H9 (cell line): ENCODE measurements at regions not wholly inside any gene's neighbourhood (a gene's known extent, or its start where the extent isn't known, plus 50 kb on each side); places are given as distances from the start of the nearest gene placed in this dataset.

Source experiments
- DNase-seq: peaks from one replicate; pipeline ENCODE4 v3.0.0-alpha.2; 2017
- H2AFZ ChIP-seq: one replicate; pipeline ENCODE4 v1.6.1; 2013; ENCODE audit warnings: mild to moderate bottlenecking, low read length, control low read depth, moderate library complexity
- H2AK5ac ChIP-seq: 2 replicates; pipeline ENCODE4 v1.6.1; 2013; ENCODE audit warnings: low read length, control low read depth, mixed read lengths; ENCODE audit not compliant: insufficient read length
- H2BK120ac ChIP-seq: one replicate; pipeline ENCODE4 v1.6.1; 2013; ENCODE audit warnings: low read depth, mild to moderate bottlenecking, low read length, control low read depth, inconsistent platforms; ENCODE audit not compliant: poor library complexity, severe bottlenecking
- H2BK12ac ChIP-seq: 2 replicates; pipeline ENCODE4 v1.6.1; 2013; ENCODE audit warnings: low read length, control low read depth, mixed read lengths, low read depth; ENCODE audit not compliant: insufficient read length
- H2BK15ac ChIP-seq: 2 replicates; pipeline ENCODE4 v1.6.1; 2013; ENCODE audit warnings: low read depth, low read length, control low read depth
- H2BK20ac ChIP-seq: one replicate; pipeline ENCODE4 v1.6.1; 2013; ENCODE audit warnings: low read depth, mild to moderate bottlenecking, low read length, control low read depth, inconsistent platforms; ENCODE audit not compliant: poor library complexity, severe bottlenecking
- H2BK5ac ChIP-seq: 2 replicates; pipeline ENCODE4 v1.6.1; 2013; ENCODE audit warnings: low read length, control low read depth, mixed read lengths; ENCODE audit not compliant: insufficient read length
- H3K14ac ChIP-seq: 2 replicates; pipeline ENCODE4 v1.6.1; 2013; ENCODE audit warnings: low read length, control low read depth; ENCODE audit not compliant: insufficient read depth
- H3K18ac ChIP-seq: 2 replicates; pipeline ENCODE4 v1.6.1; 2013; ENCODE audit warnings: low read depth, mild to moderate bottlenecking, mixed read lengths, low read length, control low read depth; ENCODE audit not compliant: insufficient read length
- H3K23ac ChIP-seq: 2 replicates; pipeline ENCODE4 v1.6.1; 2013; ENCODE audit warnings: low read length, control low read depth, mixed read lengths, low read depth; ENCODE audit not compliant: insufficient read length
- H3K23me2 ChIP-seq: 2 replicates; pipeline ENCODE4 v1.6.1; 2013; ENCODE audit warnings: low read depth, mild to moderate bottlenecking, mixed read lengths, low read length, control low read depth; ENCODE audit not compliant: insufficient read length, poor library complexity, severe bottlenecking
- H3K27ac ChIP-seq: 2 replicates; pipeline ENCODE4 v1.5.1; 2013; ENCODE audit warnings: low read length, control low read depth, mixed read lengths, low read depth; ENCODE audit not compliant: insufficient read length
- H3K27me3 ChIP-seq: 2 replicates; pipeline ENCODE4 v1.6.1; 2013; ENCODE audit warnings: low read length, control low read depth, inconsistent platforms; ENCODE audit not compliant: insufficient read depth
- H3K4ac ChIP-seq: 2 replicates; pipeline ENCODE4 v1.6.1; 2013; ENCODE audit warnings: low read depth, mild to moderate bottlenecking, control low read depth, inconsistent platforms, low read length, moderate library complexity
- H3K4me1 ChIP-seq: 2 replicates; pipeline ENCODE4 v1.6.1; 2013; ENCODE audit warnings: low read length, control low read depth, inconsistent platforms; ENCODE audit not compliant: insufficient read depth
- H3K4me2 ChIP-seq: 2 replicates; pipeline ENCODE4 v1.6.1; 2013; ENCODE audit warnings: low read length, control low read depth, mixed read lengths; ENCODE audit not compliant: insufficient read length, insufficient read depth
- H3K56ac ChIP-seq: 2 replicates; pipeline ENCODE4 v1.6.1; 2013; ENCODE audit warnings: low read depth, mild to moderate bottlenecking, mixed read lengths, low read length, control low read depth; ENCODE audit not compliant: insufficient read length
- H3K79me1 ChIP-seq: 2 replicates; pipeline ENCODE4 v1.6.1; 2013; ENCODE audit warnings: low read depth, mild to moderate bottlenecking, moderate library complexity, low read length, control low read depth, inconsistent platforms; ENCODE audit not compliant: insufficient read depth, poor library complexity, severe bottlenecking
- H3K79me2 ChIP-seq: 2 replicates; pipeline ENCODE4 v1.6.1; 2013; ENCODE audit warnings: low read length, control low read depth, inconsistent platforms; ENCODE audit not compliant: insufficient read depth
- H3K9ac ChIP-seq: 2 replicates; pipeline ENCODE4 v1.6.1; 2013; ENCODE audit warnings: low read length, control low read depth, mixed read lengths; ENCODE audit not compliant: insufficient read length; ENCODE audit errors: extremely low read depth
- H3K9me3 ChIP-seq: one replicate; pipeline ENCODE4 v1.6.1; 2013; ENCODE audit warnings: low read depth, low read length, inconsistent platforms; ENCODE audit not compliant: control insufficient read depth
- H3T11ph ChIP-seq: one replicate; pipeline ENCODE4 v1.6.1; 2013; ENCODE audit warnings: mild to moderate bottlenecking, low read length, control low read depth, inconsistent platforms
- H4K20me1 ChIP-seq: one replicate; pipeline ENCODE4 v1.6.1; 2013; ENCODE audit not compliant: control insufficient read depth, insufficient read length, insufficient read depth
- H4K5ac ChIP-seq: 2 replicates; pipeline ENCODE4 v1.6.1; 2013; ENCODE audit warnings: low read depth, mild to moderate bottlenecking, mixed read lengths, low read length, control low read depth; ENCODE audit not compliant: insufficient read length
- H4K8ac ChIP-seq: replicated peaks from 2 replicates; pipeline ENCODE4 v1.6.1; 2013; ENCODE audit warnings: low read length, control low read depth, mixed read lengths, low read depth; ENCODE audit not compliant: insufficient read length
- H4K91ac ChIP-seq: 2 replicates; pipeline ENCODE4 v1.6.1; 2013; ENCODE audit warnings: low read depth, mild to moderate bottlenecking, moderate library complexity, mixed read lengths, low read length, control low read depth; ENCODE audit not compliant: insufficient read length
- H3K27ac Mint-ChIP-seq, 3 experiments: 2 replicates in 2 of 3; 3 replicates in 1 of 3; pipeline ENCODE4 v1.8.0; 2020 to 2021; ENCODE audit warnings: mixed read lengths in 3 of 3, mild to moderate bottlenecking in 1 of 3, moderate library complexity in 1 of 3
- H3K27me3 Mint-ChIP-seq: 2 replicates; pipeline ENCODE4 v1.8.0; 2021; ENCODE audit warnings: low read depth, mild to moderate bottlenecking, moderate library complexity, mixed read lengths
- H3K36me3 Mint-ChIP-seq, 3 experiments: 2 replicates in 2 of 3; 3 replicates in 1 of 3; pipeline ENCODE4 v1.8.0; 2020 to 2021; ENCODE audit warnings: low read depth in 3 of 3, mixed read lengths in 3 of 3; ENCODE audit not compliant: insufficient read depth in 1 of 3
- H3K4me1 Mint-ChIP-seq, 2 experiments: 2 replicates each; pipeline ENCODE4 v1.8.0; 2020; ENCODE audit warnings: mixed read lengths in 2 of 2
- H3K4me3 Mint-ChIP-seq, 2 experiments: 2 replicates in 1 of 2; 3 replicates in 1 of 2; pipeline ENCODE4 v1.8.0; 2020 to 2021; ENCODE audit warnings: mild to moderate bottlenecking in 2 of 2, mixed read lengths in 2 of 2, moderate library complexity in 1 of 2
- H3K9me3 Mint-ChIP-seq, 2 experiments: 2 replicates in 1 of 2; 3 replicates in 1 of 2; pipeline ENCODE4 v1.8.0; 2020; ENCODE audit warnings: mild to moderate bottlenecking in 2 of 2, mixed read lengths in 2 of 2, moderate library complexity in 1 of 2
- CTCF ChIP-seq: fragments of 200-600 bp; sonication (generic); conservative IDR thresholded peaks from 3 replicates; pipeline ENCODE4 v1.8.0; 2021; ENCODE audit warnings: antibody characterized with exemption, mild to moderate bottlenecking
- WGBS: extraction: QIAGEN DNeasy Blood & Tissue Kit; methylation state at CpG from one replicate; pipeline ENCODE4 v1.1.7; 2013; ENCODE audit warnings: missing lambda C conversion rate, low lambda C conversion rate, mixed read lengths; ENCODE audit not compliant: insufficient read length; ENCODE audit errors: extremely low coverage; 5-methylcytosine and 5-hydroxymethylcytosine counted together

GRCh38 chr7:131797841-131798240, 241.4 kb upstream of the PODXL start:
- Histone ChIP-seq H3K23ac (no peak overlapping the region), H2BK12ac (no peak overlapping the region), H2AK5ac (no peak overlapping the region), H4K8ac (no peak overlapping the region), H3K4ac (no peak overlapping the region), H3K27me3 (no peaks in the 10 kb centered on the region), H2AFZ (no peak overlapping the region), H4K20me1 (no peaks in the 10 kb centered on the region), H3K79me1 (no peaks in the 10 kb centered on the region), H2BK120ac (no peak overlapping the region), H2BK5ac (no peak overlapping the region), H3K4me1 (peaks cover 4% of the 10 kb centered on the region; the same call in 1 of the 2 replicates), H3K9me3 (no peaks in the 10 kb centered on the region), H3K23me2 (no peaks in the 10 kb centered on the region), H3K14ac (no peak overlapping the region), H4K5ac (no peak overlapping the region), H4K91ac (no peak overlapping the region), H3K18ac (no peak overlapping the region), H3K9ac (no peak overlapping the region), H3K27ac (no peak overlapping the region), H3K56ac (no peak overlapping the region), H3K79me2 (no peaks in the 10 kb centered on the region), H3T11ph (no peak overlapping the region), H3K4me2 (no peak overlapping the region), H2BK15ac (no peak overlapping the region), H2BK20ac (no peak overlapping the region)
- no peak overlapping the region for H3K27ac Mint-ChIP-seq
- H3K4me3 Mint-ChIP-seq = no peak overlapping the region
- TF ChIP-seq CTCF = no peak
- peaks cover 8% of the 10 kb centered on the region for H3K27me3 Mint-ChIP-seq
- no peaks in the 10 kb centered on the region for H3K9me3 Mint-ChIP-seq
- no peak for DNase-seq
- H3K4me1 Mint-ChIP-seq = peaks cover 15 to 16% of the 10 kb centered on the region in 2 experiments
- WGBS = no CpG with 5 or more reads among the region's 4 CpGs
- no peaks in the 10 kb centered on the region; a peak in 2 of 7 replicates for H3K36me3 Mint-ChIP-seq
